ENCODE measurements at regions not wholly inside any gene's neighbourhood (a gene's known extent, or its start where the extent isn't known, plus 50 kb on each side); places are given as distances from the start of the nearest gene placed in this dataset.

- H3K9me3 ChIP-seq (ENCODE audit: control insufficient read depth, insufficient read depth, low read depth, low read length) = no peaks in the 10 kb centered on the region
- no peaks in the 10 kb centered on the region for H3K27me3 ChIP-seq (ENCODE audit: control insufficient read depth, insufficient read depth, low read length)
- H3K36me3 ChIP-seq (ENCODE audit: control insufficient read depth, insufficient read depth, low read length) = no peaks in the 10 kb centered on the region
- H3K27ac ChIP-seq (ENCODE audit: low read depth, low read length) = no peak overlapping the region
- H3K4me3 ChIP-seq (ENCODE audit: low read depth, low read length) = no peak overlapping the region
- no peaks in the 10 kb centered on the region for H3K4me1 ChIP-seq (ENCODE audit: control insufficient read depth, insufficient read depth, low read length)
- no peak overlapping the region for H3K9ac ChIP-seq (ENCODE audit: low read length)
These were observed 217.0 kb upstream of the MGAT4C start for GRCh38 chr12:86473231-86473630.

- Histone ChIP-seq H3K4me3 (ENCODE audit: low read depth, low read length) (no peak overlapping the region), H3K27me3 (ENCODE audit: control insufficient read depth, insufficient read depth, low read length) (no peaks in the 10 kb centered on the region), H3K9ac (ENCODE audit: low read length) (no peak overlapping the region), H3K27ac (ENCODE audit: low read depth, low read length) (no peak overlapping the region), H3K9me3 (ENCODE audit: control insufficient read depth, insufficient read depth, low read depth, low read length) (no peaks in the 10 kb centered on the region), H3K36me3 (ENCODE audit: control insufficient read depth, insufficient read depth, low read length) (no peaks in the 10 kb centered on the region), H3K4me1 (ENCODE audit: control insufficient read depth, insufficient read depth, low read length) (peaks cover 10% of the 10 kb centered on the region; the same call in 1 of the 2 replicates)
These were observed 200.6 kb upstream of the MGAT4C start for GRCh38 chr12:86456776-86457175.

- Histone ChIP-seq H3K4me1 (ENCODE audit: control insufficient read depth, insufficient read depth, low read length) (peaks cover 10% of the 10 kb centered on the region; the same call in 1 of the 2 replicates), H3K36me3 (ENCODE audit: control insufficient read depth, insufficient read depth, low read length) (no peaks in the 10 kb centered on the region), H3K9ac (ENCODE audit: low read length) (no peak overlapping the region), H3K27ac (ENCODE audit: low read depth, low read length) (no peak overlapping the region), H3K4me3 (ENCODE audit: low read depth, low read length) (no peak overlapping the region), H3K9me3 (ENCODE audit: control insufficient read depth, insufficient read depth, low read depth, low read length) (no peaks in the 10 kb centered on the region), H3K27me3 (ENCODE audit: control insufficient read depth, insufficient read depth, low read length) (no peaks in the 10 kb centered on the region)
These were observed 200.1 kb upstream of the MGAT4C start for GRCh38 chr12:86456241-86456640.

GRCh38 chr12:86445356-86445755 is 189.2 kb upstream of the MGAT4C start:
- H3K27ac ChIP-seq (ENCODE audit: low read depth, low read length) = no peak overlapping the region
- H3K9ac ChIP-seq (ENCODE audit: low read length) = no peak overlapping the region
- H3K9me3 ChIP-seq (ENCODE audit: control insufficient read depth, insufficient read depth, low read depth, low read length) = no peaks in the 10 kb centered on the region

GRCh38 chr12:86435053-86435452 is 178.9 kb upstream of the MGAT4C start:
- no peaks in the 10 kb centered on the region for H3K4me1 ChIP-seq (ENCODE audit: control insufficient read depth, insufficient read depth, low read length)
- H3K4me3 ChIP-seq (ENCODE audit: low read depth, low read length) = no peak overlapping the region
- peaks cover 2% of the 10 kb centered on the region; the same call in 1 of the 2 replicates for H3K9me3 ChIP-seq (ENCODE audit: control insufficient read depth, insufficient read depth, low read depth, low read length)
- no peak overlapping the region for H3K27ac ChIP-seq (ENCODE audit: low read depth, low read length)
- no peaks in the 10 kb centered on the region for H3K27me3 ChIP-seq (ENCODE audit: control insufficient read depth, insufficient read depth, low read length)
- no peaks in the 10 kb centered on the region for H3K36me3 ChIP-seq (ENCODE audit: control insufficient read depth, insufficient read depth, low read length)
- no peak overlapping the region for H3K9ac ChIP-seq (ENCODE audit: low read length)

More at GRCh38 chr12:86445356-86445755, 189.2 kb upstream of the MGAT4C start:
- Histone ChIP-seq H3K4me3 (ENCODE audit: low read depth, low read length) (no peak overlapping the region), H3K36me3 (ENCODE audit: control insufficient read depth, insufficient read depth, low read length) (no peaks in the 10 kb centered on the region), H3K27me3 (ENCODE audit: control insufficient read depth, insufficient read depth, low read length) (no peaks in the 10 kb centered on the region), H3K4me1 (ENCODE audit: control insufficient read depth, insufficient read depth, low read length) (no peaks in the 10 kb centered on the region)

- Histone ChIP-seq H3K9me3 (ENCODE audit: control insufficient read depth, insufficient read depth, low read depth, low read length) (peaks cover 2% of the 10 kb centered on the region; the same call in 1 of the 2 replicates), H3K4me1 (ENCODE audit: control insufficient read depth, insufficient read depth, low read length) (no peaks in the 10 kb centered on the region), H3K27me3 (ENCODE audit: control insufficient read depth, insufficient read depth, low read length) (no peaks in the 10 kb centered on the region), H3K36me3 (ENCODE audit: control insufficient read depth, insufficient read depth, low read length) (no peaks in the 10 kb centered on the region), H3K9ac (ENCODE audit: low read length) (no peak overlapping the region), H3K27ac (ENCODE audit: low read depth, low read length) (no peak overlapping the region), H3K4me3 (ENCODE audit: low read depth, low read length) (no peak overlapping the region)
These were observed 173.6 kb upstream of the MGAT4C start for GRCh38 chr12:86429824-86430223.

- no peaks in the 10 kb centered on the region for H3K36me3 ChIP-seq (ENCODE audit: control insufficient read depth, insufficient read depth, low read length)
- H3K4me3 ChIP-seq (ENCODE audit: low read depth, low read length) = no peak overlapping the region
- H3K4me1 ChIP-seq (ENCODE audit: control insufficient read depth, insufficient read depth, low read length) = no peaks in the 10 kb centered on the region
- H3K9me3 ChIP-seq (ENCODE audit: control insufficient read depth, insufficient read depth, low read depth, low read length) = no peaks in the 10 kb centered on the region
- H3K27me3 ChIP-seq (ENCODE audit: control insufficient read depth, insufficient read depth, low read length) = no peaks in the 10 kb centered on the region
- no peak overlapping the region for H3K9ac ChIP-seq (ENCODE audit: low read length)
- no peak overlapping the region for H3K27ac ChIP-seq (ENCODE audit: low read depth, low read length)
These were observed 165.1 kb upstream of the MGAT4C start for GRCh38 chr12:86421333-86421732.

GRCh38 chr12:86414201-86414600 is 158.0 kb upstream of the MGAT4C start:
- Histone ChIP-seq H3K4me1 (ENCODE audit: control insufficient read depth, insufficient read depth, low read length) (no peaks in the 10 kb centered on the region), H3K9me3 (ENCODE audit: control insufficient read depth, insufficient read depth, low read depth, low read length) (peaks cover 25% of the 10 kb centered on the region), H3K27ac (ENCODE audit: low read depth, low read length) (no peak overlapping the region), H3K4me3 (ENCODE audit: low read depth, low read length) (no peak overlapping the region), H3K9ac (ENCODE audit: low read length) (no peak overlapping the region), H3K27me3 (ENCODE audit: control insufficient read depth, insufficient read depth, low read length) (no peaks in the 10 kb centered on the region), H3K36me3 (ENCODE audit: control insufficient read depth, insufficient read depth, low read length) (no peaks in the 10 kb centered on the region)

GRCh38 chr12:86411710-86412109 is 155.5 kb upstream of the MGAT4C start:
- Histone ChIP-seq H3K4me1 (ENCODE audit: control insufficient read depth, insufficient read depth, low read length) (no peaks in the 10 kb centered on the region), H3K27me3 (ENCODE audit: control insufficient read depth, insufficient read depth, low read length) (no peaks in the 10 kb centered on the region), H3K4me3 (ENCODE audit: low read depth, low read length) (no peak overlapping the region), H3K36me3 (ENCODE audit: control insufficient read depth, insufficient read depth, low read length) (no peaks in the 10 kb centered on the region), H3K9ac (ENCODE audit: low read length) (no peak overlapping the region), H3K9me3 (ENCODE audit: control insufficient read depth, insufficient read depth, low read depth, low read length) (peaks cover 25% of the 10 kb centered on the region), H3K27ac (ENCODE audit: low read depth, low read length) (no peak overlapping the region)

GRCh38 chr12:86407620-86408208 is 151.5 kb upstream of the MGAT4C start:
- H3K27me3 ChIP-seq (ENCODE audit: control insufficient read depth, insufficient read depth, low read length) = no peaks in the 10 kb centered on the region
- no peaks in the 10 kb centered on the region for H3K4me1 ChIP-seq (ENCODE audit: control insufficient read depth, insufficient read depth, low read length)
- no peak overlapping the region for H3K9ac ChIP-seq (ENCODE audit: low read length)
- no peak overlapping the region for H3K4me3 ChIP-seq (ENCODE audit: low read depth, low read length)
- no peak overlapping the region for H3K27ac ChIP-seq (ENCODE audit: low read depth, low read length)
- H3K36me3 ChIP-seq (ENCODE audit: control insufficient read depth, insufficient read depth, low read length) = no peaks in the 10 kb centered on the region
- peaks cover 25% of the 10 kb centered on the region for H3K9me3 ChIP-seq (ENCODE audit: control insufficient read depth, insufficient read depth, low read depth, low read length)

- Histone ChIP-seq H3K9me3 (ENCODE audit: control insufficient read depth, insufficient read depth, low read depth, low read length) (no peaks in the 10 kb centered on the region), H3K27ac (ENCODE audit: low read depth, low read length) (no peak overlapping the region), H3K9ac (ENCODE audit: low read length) (no peak overlapping the region), H3K27me3 (ENCODE audit: control insufficient read depth, insufficient read depth, low read length) (no peaks in the 10 kb centered on the region), H3K4me3 (ENCODE audit: low read depth, low read length) (no peak overlapping the region), H3K36me3 (ENCODE audit: control insufficient read depth, insufficient read depth, low read length) (no peaks in the 10 kb centered on the region), H3K4me1 (ENCODE audit: control insufficient read depth, insufficient read depth, low read length) (no peaks in the 10 kb centered on the region)
These were observed 133.8 kb upstream of the MGAT4C start for GRCh38 chr12:86389949-86390348.

All from HUES6 (cell line).